HG03066 (cell line): ENCODE measurements at regions not wholly inside any gene's neighbourhood (a gene's known extent, or its start where the extent isn't known, plus 50 kb on each side); places are given as distances from the start of the nearest gene placed in this dataset.

ENCODE experiments used
- ATAC-seq: cut with Tn5 transposase; IDR thresholded peaks from one replicate; pipeline ENCODE4 v1.9.1; 2021; ENCODE audit warnings: low read depth; ENCODE audit not compliant: unreplicated experiment

GRCh38 chr10:111852801-111853200 lies 330.8 kb downstream of the GPAM start:
- ATAC-seq: no peak

GRCh38 chr10:111856631-111857030 lies 326.9 kb downstream of the GPAM start:
- ATAC-seq: no peak

- no peak for ATAC-seq
Measured at GRCh38 chr10:111865550-111865949, 318.0 kb downstream of the GPAM start.

GRCh38 chr10:111871458-111871857 lies 312.1 kb downstream of the GPAM start:
- ATAC-seq: no peak

DNA sequence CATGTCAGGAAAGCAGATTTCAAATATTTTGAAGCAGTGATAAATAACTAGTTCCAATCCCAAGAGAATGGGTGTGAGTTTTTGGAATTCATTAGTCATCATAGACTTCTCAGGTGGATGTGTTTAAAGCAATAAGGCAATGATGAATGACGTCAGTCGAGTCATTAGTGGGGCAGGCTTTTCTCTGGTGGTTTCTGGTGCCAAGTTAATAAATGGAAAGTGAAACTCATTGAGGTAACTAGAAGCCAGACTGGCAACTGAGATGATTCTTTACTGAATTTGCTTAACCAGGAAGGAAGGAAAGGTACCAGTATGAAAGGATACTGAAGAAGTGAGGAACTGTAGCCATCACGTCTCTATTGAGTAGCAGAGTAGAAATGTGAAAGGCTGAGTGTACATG lies 311.0 kb downstream of the GPAM start:
- no peak for ATAC-seq

GRCh38 chr10:111873041-111873440 lies 310.5 kb downstream of the GPAM start:
- ATAC-seq: no peak

- ATAC-seq: no peak
Measured at GRCh38 chr10:111873621-111874135, 309.9 kb downstream of the GPAM start.

- no peak for ATAC-seq
Measured at GRCh38 chr10:111874576-111874975, 309.0 kb downstream of the GPAM start.

- ATAC-seq: no peak
Measured at GRCh38 chr10:111875725-111876124, 307.8 kb downstream of the GPAM start.

DNA sequence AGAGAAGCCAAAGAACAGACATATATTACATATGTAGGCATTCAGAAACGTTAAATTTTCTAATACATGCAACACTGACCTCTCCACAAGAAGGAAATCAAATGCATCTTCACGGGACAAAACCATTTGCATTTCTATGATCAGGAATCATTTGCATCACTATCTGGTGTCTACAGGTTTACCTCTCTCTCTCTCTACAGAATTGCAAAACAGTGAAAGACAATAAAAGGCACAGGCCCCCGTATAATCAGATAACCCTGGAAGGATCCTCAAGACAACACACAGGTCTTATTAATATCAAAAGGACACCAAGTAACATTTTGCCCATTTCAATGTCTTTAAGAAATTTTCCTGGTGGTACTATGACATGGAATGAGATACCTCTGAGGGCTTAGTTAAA lies 306.3 kb downstream of the GPAM start:
- no peak for ATAC-seq

DNA sequence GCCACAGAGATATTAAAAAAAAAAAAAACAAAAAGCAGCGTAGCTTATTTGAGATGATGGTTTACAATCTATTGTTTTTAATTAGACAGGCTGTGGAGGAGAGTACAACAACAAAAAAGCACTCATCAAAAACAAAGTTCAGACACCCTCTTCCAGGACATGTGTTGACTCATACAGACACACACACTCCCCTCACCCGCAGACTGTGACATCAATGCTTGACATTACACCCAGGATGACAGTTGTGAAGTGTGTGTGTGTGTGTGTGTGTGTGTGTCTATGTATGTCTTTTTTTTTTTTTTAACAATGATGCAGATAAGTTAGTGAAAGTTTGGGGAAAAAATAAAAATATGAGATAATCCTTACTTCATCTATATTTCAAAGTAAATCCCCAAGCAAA lies 303.6 kb downstream of the GPAM start:
- ATAC-seq: no peak

DNA sequence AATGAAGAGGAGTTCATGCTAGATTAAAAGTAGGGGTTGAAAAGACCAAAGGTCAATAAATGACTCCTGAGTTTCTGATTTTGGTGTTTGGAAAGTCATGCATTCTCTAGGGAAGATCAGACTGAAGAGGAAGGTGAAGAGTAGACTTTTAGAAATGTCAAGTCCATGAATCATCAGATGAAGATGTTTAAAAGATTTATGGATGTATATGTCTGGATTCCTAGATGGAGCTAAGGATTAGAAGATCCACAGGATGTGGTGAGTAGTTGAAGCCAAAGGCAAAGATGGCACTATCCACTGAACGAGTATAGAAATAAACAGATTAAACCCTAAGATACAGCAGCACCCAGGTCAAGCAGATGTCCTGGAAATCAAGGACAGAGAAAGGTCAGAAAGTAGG lies 298.5 kb downstream of the GPAM start:
- no peak for ATAC-seq

- no peak for ATAC-seq
Measured at GRCh38 chr10:111885919-111886318, 297.6 kb downstream of the GPAM start.

DNA sequence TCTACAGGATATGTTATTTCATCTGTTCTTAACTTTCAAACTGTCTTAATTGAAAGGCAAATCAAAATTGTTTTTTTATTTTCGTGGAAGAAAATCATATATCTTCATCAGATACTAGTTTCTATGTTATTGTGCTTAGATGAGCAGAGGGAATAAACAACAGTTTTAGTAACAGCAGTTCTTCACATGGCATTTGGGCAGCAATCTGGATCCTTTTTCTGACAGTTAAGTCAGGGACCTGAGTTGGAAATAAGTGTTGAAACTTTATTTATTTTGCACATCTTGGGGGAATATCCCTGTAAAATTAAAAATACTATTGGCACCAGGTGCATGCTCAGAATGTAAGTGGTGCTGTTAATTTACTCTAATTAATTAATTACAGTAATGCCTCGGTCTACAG lies 296.3 kb downstream of the GPAM start:
- no peak for ATAC-seq

DNA sequence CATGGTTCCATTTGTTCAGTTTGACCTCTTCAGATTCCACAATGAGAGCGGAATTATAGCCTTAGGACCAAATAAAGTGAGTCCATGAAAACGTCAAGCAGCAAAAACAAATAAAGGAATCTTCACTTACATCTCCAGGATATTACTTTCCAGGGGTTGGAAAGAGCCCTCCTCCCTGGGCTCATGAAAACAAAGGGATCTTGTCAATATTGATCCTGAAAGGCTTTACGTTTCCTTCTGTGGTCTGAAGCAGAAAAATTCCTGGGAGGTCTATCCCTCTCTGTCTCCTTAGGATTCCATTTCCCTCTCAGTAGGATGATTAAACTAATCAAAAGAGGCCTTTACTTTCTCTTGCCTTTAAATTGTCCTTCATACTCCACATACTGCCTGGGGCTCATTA lies 293.5 kb downstream of the GPAM start:
- no peak for ATAC-seq

- no peak for ATAC-seq
Measured at GRCh38 chr10:111916011-111916410, 267.6 kb downstream of the GPAM start.

- no peak for ATAC-seq
Measured at GRCh38 chr10:111921821-111922220, 261.7 kb downstream of the GPAM start.

DNA sequence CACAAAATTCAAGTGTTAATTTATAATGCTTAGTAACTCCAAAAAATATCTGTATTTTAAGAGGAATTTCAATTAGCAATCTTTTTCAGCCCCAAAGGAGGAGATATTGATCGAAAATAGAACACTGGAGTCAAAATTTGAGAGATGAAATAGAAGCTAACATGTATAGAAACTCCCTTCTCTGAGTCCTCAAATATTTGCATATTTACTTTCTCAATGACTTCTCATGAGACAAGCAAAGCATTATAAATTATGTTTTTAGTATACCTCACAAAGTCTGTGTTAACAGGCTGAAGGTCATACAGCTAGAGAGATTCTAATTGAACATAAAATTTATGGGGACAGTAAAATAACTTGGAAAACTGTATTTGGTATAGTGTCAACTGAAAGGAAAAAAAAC lies 260.5 kb downstream of the GPAM start:
- ATAC-seq: no peak

DNA sequence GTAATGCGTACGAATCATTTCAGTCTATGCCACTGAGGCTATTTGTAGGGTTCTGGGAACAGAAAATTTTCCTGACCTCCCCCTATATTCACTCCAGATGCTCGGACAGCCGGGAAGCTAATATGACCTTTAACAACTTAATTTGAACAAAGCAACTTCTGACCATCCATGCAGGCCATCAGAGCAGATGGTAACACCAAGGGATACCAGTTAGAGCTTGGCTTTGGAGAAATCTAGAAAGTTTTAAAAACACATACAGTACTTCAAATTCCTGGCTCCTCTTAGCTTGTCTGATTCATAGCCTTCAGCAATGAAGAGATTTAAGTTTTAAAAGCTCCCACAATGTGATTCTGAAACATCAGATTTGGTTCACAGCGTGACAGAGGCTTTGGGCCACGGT lies 257.3 kb downstream of the GPAM start:
- no peak for ATAC-seq

- no peak for ATAC-seq
Measured at GRCh38 chr10:111933937-111934336, 249.6 kb downstream of the GPAM start.

GRCh38 chr10:111934931-111935330 lies 248.6 kb downstream of the GPAM start:
- no peak for ATAC-seq

GRCh38 chr10:111936143-111936542 lies 247.4 kb downstream of the GPAM start:
- no peak for ATAC-seq

DNA sequence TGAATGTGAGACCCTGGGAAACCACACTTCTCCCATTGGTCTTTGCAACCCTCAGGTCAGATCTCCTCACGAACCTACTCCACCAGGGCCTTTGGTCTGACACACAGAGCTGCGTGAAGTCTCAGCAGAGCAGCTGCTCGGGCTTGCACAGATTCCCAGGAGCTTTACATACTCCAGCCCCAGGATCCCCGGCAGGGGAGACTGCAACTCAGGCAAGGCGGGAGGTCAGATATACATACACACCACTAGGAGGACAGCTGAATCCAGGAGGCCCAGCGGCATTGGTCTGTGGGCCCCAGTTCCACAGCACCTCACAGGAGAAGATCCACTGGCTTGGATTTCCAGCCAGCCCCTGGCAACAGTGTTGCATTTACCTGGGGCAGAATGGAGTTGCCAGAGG lies 239.2 kb downstream of the GPAM start:
- no peak for ATAC-seq
